CD4-positive, alpha-beta T cell treated with Interleukin-10 for 1 hour (primary cell): ENCODE measurements at regions not wholly inside any gene's neighbourhood (a gene's known extent, or its start where the extent isn't known, plus 50 kb on each side); places are given as distances from the start of the nearest gene placed in this dataset.
"Not testable (repeated sequence)": the region's sequence is repeated elsewhere in the genome, so short reads cannot be mapped to it uniquely, and the experiment has no call there.

Source experiments
- DNase-seq: peaks from one replicate; pipeline ENCODE4 v3.0.0-alpha.2; 2020

DNA sequence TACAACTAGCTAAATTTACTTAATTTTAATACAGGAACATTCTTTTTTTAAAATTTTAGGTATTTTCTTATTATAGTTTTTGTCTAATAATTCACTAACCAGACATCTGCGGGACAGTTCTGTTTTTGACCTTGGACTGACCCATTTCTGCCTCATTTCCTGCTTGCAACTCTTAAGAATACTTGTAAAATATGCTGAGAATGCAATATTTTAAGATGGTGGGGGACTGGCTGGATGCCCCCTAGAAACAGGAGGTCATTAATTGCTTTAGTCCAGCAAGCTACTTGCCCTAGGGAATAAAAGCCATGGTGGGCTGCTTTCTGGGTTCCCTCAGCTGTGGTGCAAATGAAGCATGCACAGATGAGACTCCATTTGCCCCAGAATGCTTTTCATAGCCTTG, 2348.4 kb downstream of the PCDH7 start:
- DNase-seq, result no peak

DNA sequence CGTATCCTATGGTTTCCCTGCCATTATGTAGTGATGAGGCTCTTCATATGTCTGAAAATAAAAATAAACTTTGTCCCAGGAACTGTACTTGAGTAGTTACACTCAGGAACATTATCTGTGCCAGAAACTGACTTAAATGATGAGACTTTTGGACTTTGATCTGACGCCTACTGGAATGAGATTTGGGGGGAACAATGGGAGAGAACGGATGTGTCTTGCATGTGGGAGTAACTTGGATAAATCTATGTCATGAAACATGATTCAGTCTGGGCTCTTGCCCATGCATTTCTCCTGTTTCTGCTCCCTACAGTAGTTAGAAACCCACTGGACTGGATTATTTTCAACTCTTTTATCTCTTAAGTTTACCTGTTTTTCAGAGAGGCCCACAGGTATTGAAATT, 2351.4 kb downstream of the PCDH7 start:
- no peak for DNase-seq

DNA sequence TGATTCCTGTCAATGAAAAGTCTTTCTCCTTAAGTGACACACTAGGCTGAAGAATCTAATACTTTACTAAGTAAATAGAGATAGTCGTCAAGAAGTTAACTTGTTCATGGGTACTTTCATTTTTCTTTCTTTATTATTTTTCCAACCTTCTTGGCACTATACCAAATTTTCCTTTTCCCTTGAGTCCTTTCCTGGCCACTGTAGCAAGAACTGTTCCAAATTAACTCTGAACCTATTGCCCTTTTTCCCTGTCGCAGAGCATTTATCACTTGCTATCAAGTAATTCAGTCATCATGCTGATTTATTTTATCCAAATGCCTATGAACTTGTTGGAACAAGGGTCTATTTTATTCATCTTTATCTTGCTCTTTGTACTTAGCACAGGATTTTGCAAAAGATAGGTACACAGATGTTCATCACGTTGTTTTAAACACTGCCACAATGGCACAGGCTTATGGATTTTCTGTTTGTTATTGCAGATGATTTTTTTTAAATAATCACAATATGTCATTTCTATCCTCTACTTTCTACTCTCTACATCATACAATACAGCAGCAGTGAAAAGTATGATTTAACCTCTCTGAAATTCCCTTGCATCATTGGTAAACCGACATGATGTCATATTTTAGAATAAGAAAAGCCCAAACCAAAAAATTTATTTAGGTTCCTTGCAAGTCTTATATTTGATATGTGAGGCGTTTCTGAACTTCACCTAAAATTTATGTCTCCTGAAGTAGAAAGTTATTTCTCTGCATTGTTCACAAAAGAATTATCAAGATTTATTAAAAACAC, 2352.3 kb downstream of the PCDH7 start:
- DNase-seq, result no peak

DNA sequence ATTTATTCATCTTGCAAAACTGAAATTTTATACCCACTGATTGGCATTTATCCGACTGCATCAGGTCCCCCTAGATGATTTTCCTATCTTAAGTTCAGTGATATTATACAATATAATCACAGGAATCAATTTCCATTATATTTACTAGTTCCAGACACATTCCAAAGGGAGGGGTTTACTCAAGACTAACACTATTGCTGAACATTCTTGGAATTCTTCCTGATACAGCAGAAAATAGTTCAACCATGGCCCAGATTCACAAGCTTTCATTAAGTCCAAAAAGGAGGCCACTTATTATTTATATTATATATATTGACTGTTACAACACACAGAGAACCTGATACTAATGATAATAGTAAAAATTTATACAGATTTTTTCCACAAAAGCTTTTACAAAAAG, 2353.6 kb downstream of the PCDH7 start:
- DNase-seq, result no peak

DNA sequence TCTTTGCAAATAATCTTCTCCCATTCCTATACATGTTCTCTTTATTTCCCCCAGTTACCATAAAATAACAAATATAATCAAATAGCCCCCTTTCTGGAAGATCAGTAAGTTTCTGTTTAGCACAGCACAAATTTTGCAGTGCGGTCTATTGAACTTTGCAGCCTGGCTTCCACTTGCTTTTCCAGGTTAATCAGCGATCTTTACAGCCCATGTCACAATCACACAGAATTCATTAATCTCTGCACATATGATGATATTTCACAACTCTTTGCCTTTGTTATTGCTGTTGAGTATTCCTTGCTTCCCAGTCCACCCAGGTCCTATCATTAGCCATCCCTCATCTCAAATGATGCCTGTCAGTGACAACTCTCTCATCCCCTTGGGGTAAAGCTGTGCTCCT, 2358.0 kb downstream of the PCDH7 start:
- DNase-seq, result no peak

DNA sequence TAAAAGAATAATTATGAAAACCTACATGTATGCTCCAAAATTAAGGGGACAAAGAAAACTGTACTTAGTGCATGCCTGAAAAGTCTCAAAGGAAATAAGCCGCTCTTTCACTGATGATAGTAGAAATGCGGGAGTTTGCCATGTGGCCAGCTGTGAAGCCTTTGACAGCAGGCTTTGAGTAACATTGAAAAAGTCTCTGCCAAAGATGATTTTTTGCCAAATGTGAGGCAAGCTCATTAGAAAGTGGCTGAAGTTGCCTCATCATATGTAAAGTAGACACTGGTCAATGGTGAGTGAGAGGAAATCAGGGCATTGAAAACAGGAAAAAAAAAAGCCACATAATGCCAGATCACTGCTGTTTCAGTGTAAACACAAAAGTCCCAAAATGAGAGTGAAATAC, 2360.1 kb downstream of the PCDH7 start:
- DNase-seq, result no peak

DNA sequence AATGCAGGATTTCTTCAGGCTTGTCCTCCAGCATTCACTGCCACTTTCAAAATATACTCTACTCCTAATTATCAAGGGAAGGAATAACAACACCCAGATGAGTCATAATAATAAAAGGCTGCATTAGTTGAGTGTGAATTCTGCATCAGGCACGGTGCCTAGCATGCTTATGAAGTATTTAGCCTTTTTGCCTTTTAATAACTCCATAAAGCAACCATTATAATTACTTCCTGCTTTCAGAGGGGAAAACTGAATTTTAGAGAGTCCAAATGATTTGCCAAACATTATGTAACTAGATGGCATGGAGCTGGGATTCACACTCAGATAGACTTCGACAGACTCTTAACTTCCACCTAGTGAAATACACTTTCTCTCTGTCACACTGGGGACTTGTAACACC, 2365.5 kb downstream of the PCDH7 start:
- no peak for DNase-seq

DNA sequence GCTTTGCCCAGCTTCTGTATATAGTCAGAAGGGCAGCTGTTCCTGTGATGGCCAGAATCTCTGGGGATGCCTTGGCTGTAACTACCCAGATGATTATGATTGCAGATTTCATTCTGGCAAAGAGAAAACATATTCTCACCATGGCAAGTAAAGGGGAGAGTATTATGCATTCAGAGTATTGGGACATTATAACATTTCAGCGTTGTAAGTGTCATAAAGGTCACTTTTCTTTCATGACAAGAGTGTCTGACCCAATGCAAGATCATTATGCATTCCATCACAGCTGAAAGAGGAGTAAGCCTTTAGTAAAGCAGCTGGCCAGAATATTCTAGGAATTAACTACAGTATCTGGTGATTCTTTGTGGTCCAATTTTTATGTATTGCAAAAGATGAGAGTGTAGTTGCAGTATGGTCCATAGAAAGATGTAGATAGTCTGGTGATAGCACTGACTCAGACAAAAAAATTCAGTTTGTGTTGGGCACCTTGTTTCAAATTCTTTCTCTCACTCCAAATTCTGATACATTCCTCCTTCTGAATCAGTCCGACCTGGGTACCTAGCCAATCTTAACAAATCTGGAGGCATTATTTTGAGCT, 2366.3 kb downstream of the PCDH7 start:
- DNase-seq, result no peak

DNA sequence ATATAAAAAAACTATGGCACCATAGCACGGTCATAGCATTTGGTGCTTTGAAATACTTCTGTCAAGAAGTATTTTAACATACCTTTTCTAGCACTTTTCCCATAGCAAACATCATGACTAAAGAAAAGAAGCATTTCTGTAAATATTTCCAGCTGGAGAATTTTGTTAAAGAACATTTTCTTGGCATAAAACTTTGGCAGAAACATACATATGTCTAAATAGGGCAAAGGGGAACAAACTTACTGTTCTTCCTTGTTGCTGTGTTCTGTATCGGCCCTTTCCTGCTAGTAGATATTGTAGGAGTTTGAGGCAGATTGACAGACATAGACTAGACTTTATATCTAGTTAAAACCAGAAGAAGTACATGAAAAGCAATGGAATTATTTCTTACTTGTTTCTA, 2368.5 kb downstream of the PCDH7 start:
- no peak for DNase-seq

DNA sequence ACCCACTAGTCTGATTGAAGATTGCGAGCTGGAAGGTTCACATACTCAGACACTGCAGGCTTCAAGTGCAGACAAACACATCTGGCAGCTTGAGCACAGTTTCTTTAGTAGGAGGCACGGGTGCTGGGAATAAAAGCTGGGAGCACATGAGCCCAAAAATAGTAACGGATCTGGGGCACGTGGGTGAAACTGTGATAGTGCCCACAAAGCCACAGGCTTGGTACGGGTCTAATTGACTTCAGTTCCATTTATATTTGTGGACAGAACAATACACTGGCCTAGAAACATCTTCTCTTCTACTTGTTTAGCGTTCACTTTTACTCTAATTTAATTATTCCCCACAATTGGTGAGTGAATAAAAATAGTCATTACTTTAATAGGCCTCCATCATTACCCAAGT, 2370.7 kb downstream of the PCDH7 start:
- no peak for DNase-seq

DNA sequence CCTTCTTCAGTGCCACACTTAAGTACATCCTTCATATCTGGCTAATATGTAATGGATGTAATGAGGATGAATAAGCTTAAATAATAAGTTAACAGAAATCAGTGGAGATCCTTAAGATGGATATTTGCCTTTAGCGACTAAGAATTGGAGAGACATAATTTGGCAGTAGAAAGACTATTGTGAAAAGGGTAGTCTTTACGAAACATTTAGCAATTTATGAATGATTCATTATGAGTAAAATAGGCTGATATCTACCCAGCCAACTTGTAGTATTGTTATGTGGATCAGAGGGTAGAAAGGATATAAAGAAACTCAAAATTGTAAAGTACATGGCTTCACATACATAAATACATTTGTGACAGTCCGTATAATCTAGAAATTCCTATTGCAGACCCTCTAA, 2371.8 kb downstream of the PCDH7 start:
- no peak for DNase-seq

DNA sequence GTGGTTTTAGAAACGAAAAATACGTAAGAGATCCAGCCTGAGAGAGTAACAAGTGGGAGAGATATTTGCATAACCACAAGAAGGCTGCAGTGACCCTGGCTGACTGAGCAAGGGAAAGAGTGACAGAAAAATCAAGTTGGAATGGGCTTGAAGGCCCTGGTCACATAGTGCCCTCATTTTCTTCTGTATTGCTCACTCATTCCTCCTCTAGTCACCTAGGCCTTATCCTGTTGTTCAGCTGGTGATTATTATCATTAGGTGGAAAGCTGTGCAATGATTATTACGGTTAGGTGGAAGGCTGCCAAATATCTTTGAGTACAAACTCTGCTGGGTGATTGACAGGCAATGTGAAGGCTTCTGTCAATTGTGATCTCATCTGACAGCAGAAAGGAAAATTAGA, 2384.1 kb downstream of the PCDH7 start:
- DNase-seq, result no peak

DNA sequence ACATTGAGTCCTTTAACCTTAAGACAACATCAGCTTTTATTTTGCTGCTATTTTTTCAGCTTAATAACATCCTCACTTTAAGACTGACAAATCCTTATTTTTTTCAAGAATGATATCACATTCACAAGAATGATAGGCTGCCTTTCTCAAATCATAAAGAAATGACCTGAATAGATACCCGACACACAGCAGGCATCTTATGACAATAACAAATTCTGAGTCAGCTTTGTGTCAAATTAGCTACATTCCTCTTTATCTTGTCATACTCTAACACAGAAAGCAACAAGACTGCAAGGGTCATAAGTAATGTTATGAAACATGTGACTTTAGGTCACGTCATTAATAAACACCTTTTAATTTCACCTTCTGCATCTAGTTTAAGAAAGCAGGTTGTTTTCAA, 2387.6 kb downstream of the PCDH7 start:
- DNase-seq, result no peak

DNA sequence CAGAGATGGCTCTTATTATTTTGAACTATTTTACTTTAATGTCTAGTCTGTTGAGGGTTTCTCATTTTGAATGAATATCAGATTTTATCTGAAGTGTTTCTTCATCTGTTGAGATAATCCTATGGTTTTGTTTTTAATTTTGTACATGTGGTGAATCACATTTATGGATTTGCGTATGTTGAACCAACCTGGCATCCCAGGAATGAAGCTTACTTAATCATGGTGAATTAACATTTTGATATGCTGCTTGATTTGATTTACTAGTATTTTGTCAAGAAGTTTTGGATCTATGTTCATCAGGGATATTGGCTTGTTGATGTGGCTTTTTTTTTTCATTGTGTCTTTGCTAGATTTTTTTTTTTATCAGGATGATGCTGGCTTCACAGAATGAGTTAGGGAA, 2390.9 kb downstream of the PCDH7 start:
- DNase-seq, result no peak

DNA sequence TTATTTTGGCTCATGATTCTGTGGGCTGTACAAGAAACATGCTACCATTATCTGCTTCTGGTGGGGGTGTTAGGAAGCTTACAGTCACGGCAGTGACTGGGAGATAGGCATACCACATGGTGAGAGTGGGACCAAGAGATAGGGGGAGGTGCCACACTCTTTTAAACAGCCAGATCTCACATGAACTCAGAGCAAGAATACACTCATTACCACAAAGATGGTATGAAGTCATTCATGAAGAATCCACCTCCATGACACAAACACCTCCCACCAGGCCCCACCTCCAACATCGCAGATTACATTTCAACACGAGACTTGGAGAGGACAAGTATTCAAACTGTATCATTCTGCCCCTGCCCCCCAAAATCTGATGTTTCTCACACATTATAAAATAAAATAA, 2396.7 kb downstream of the PCDH7 start:
- no peak for DNase-seq

DNA sequence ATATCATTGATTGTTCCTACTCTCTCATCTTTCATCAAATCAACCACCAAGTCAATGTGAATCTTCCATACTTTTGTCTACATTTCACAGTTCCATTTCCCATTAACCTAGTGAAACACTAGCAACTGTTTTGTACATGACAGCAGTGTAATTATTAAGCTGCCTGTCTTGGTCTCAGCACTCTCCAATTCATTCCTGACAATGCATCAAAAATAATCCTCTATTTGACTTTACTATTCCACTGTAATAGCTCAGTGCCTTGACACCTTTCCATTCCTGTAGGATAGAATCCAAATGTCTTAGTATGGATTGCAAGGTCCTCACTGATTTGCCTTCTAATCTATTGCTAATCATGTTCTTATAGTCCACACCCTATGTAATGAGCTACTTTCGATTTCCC, 2405.8 kb downstream of the PCDH7 start:
- no peak for DNase-seq

DNA sequence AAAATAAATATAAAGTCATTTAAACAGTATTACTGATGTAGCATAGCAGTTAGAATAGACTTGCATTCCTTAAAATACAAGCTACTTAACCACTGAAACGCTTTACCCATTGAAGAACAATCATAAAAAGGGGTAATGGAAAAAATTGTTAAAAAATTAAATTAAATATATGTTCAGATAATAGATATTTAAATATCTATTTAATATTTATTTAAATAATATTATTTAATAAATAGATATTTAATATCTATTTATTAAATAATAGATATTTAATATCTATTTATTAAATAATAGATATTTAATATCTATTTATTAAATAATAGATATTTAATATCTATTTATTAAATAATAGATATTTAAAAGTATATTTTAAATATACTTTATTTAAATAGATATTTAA, 2410.5 kb downstream of the PCDH7 start:
- not testable (repeated sequence) for DNase-seq

DNA sequence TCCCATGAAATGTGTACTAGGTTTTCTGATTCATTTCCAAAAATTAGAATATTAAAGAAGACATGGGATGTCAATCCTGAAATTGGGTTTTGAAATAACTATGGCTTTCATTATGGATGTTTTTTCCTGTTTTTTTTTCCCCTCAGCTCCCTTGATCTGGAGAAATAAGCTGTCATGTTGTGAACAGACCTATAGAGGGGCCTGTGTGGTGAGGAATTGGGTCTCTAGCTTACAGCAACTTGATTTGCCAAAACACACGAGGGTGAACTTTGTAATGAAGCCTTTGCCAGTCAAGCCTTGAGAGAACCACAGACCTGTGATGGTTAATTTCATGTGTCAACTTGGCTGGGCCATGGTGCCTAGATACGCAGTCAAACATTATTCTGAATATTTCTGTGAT, 2413.6 kb downstream of the PCDH7 start:
- no peak for DNase-seq

DNA sequence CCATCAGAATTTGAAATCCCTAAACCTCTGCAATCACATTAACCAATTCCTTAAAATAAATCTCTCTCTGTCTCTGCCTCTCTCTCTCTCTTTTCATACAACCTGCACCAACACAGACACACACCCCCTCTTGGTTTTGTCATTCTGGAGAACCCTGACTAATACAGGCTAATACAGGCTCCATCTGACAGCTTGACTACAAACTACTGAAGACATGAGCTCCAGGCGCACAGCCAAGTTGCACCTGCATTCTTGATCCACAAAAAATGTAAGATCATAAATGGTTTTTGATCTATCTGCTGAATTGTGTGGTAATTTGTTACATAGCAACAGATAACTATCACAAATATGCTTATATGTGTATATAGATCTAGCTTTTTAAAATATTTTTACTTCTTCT, 2414.2 kb downstream of the PCDH7 start:
- DNase-seq, result no peak

DNA sequence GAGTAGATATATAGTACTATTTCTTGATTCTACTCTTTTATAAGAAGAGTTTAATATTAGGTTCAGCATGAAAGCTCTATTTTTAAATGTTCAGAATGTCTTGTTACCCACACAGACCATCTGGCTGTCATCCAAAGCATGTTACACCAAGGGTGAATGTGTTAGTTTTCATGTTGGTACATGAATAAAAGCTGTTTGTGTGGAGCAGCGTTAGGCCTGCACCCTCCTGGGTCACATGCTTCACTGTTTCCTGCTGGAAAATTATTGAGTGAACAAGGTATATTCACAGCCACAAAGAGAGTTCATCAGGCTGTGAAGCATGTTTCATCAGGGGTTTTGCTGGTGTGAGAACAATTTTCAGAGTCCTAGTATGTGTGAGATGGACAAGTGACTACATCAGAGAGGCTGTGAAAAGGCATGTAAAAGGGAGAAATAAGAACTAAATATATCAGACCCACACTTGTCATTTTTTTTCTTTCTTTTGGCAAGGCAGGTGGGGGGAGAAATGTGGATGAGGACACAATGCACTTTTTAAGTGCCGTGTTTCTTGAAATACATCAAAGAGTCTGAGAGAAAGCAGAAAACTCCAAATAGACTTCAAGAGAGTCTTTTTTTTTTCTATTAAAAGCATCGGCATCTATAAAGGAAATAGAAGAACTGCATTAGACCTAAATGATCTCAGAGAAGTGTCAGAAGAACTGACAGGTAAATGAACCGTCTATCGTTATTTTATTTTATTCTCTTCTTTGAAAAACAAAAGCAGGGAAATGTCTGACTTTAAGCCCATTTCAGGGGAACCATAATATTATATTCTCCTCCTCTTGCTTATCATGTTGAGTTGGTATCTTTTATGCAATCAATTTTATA, 2429.7 kb downstream of the PCDH7 start:
- DNase-seq, result no peak

DNA sequence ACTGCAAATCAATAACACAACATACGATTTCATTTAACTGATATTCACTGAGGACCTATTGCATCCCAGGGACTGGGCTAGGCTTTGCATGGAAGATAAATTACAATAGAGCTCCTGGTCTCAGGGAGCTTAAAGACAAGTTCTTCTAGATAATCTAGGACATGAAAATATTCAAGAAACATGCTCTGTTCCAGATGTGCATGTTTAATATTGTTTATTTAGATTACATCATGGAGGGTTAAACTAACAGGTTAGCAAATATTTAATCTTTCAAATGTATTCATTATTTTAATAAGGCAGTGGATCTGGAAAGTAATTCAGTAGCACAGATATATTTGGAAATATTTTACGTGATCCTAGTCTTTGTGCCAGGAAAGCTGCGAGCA, 2430.3 kb downstream of the PCDH7 start:
- DNase-seq, result no peak

DNA sequence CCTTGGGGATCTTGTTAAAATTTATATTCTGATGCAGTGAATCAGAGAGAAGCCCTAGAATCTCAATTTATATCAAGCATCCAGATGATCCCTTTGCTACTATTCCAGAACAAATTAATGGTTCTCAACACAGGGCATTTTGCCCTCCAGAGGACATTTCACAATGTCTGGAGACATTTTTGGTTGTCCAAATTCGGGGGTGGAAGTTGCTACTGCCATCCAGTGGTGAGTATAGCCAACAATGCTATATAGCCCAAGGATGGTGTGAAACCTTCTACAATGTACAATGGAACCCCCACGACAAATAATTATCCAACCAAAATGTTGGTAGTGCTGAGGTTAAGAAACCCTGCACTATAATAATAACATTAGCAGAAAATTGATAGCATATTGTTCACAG, 2440.0 kb downstream of the PCDH7 start:
- DNase-seq, result no peak

DNA sequence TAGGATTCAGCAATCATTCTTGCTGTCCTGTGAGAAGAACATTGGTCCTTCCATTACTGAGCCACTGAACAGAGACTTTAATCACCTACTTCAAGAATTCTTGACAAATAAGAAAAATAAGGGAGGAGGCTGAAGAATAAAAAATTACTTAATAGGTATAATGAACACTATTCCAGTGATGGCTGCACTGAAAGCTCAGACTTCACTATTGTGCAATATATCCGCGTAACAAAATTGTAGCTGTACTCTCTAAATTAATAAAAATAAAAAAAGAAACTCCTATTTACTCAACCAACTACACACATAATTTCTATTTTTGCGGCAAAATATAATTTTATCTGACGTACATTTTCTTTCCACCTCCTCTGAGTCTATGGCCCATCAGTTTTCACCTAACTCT, 2441.0 kb downstream of the PCDH7 start:
- DNase-seq, result no peak

DNA sequence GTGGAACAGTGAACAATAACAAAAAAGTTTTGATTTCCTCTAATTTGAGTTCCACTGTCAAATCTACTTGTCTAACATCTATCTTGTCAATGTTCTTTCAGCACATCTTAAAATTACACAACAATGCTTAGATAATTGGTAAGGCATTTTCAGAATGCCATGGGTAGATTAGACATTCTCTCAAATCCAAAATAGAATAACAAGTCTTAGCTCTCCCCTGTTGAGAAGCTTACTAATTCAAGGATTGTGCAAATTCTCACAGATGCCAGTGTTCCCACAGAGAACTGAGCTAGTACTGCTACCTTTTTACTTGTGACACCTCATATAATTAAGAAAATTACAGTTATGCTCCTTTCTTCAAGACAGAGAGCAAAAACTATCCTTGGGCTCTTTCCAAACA, 2442.0 kb downstream of the PCDH7 start:
- DNase-seq, result no peak
